H9 (cell line): ENCODE measurements at regions not wholly inside any gene's neighbourhood (a gene's known extent, or its start where the extent isn't known, plus 50 kb on each side); places are given as distances from the start of the nearest gene placed in this dataset.

Source experiments
- DNase-seq: peaks from one replicate; pipeline ENCODE4 v3.0.0-alpha.2; 2017
- H2AFZ ChIP-seq: one replicate; pipeline ENCODE4 v1.6.1; 2013; ENCODE audit warnings: mild to moderate bottlenecking, low read length, control low read depth, moderate library complexity
- H2AK5ac ChIP-seq: 2 replicates; pipeline ENCODE4 v1.6.1; 2013; ENCODE audit warnings: low read length, control low read depth, mixed read lengths; ENCODE audit not compliant: insufficient read length
- H2BK120ac ChIP-seq: one replicate; pipeline ENCODE4 v1.6.1; 2013; ENCODE audit warnings: low read depth, mild to moderate bottlenecking, low read length, control low read depth, inconsistent platforms; ENCODE audit not compliant: poor library complexity, severe bottlenecking
- H2BK12ac ChIP-seq: 2 replicates; pipeline ENCODE4 v1.6.1; 2013; ENCODE audit warnings: low read length, control low read depth, mixed read lengths, low read depth; ENCODE audit not compliant: insufficient read length
- H2BK15ac ChIP-seq: 2 replicates; pipeline ENCODE4 v1.6.1; 2013; ENCODE audit warnings: low read depth, low read length, control low read depth
- H2BK20ac ChIP-seq: one replicate; pipeline ENCODE4 v1.6.1; 2013; ENCODE audit warnings: low read depth, mild to moderate bottlenecking, low read length, control low read depth, inconsistent platforms; ENCODE audit not compliant: poor library complexity, severe bottlenecking
- H2BK5ac ChIP-seq: 2 replicates; pipeline ENCODE4 v1.6.1; 2013; ENCODE audit warnings: low read length, control low read depth, mixed read lengths; ENCODE audit not compliant: insufficient read length
- H3K14ac ChIP-seq: 2 replicates; pipeline ENCODE4 v1.6.1; 2013; ENCODE audit warnings: low read length, control low read depth; ENCODE audit not compliant: insufficient read depth
- H3K18ac ChIP-seq: 2 replicates; pipeline ENCODE4 v1.6.1; 2013; ENCODE audit warnings: low read depth, mild to moderate bottlenecking, mixed read lengths, low read length, control low read depth; ENCODE audit not compliant: insufficient read length
- H3K23ac ChIP-seq: 2 replicates; pipeline ENCODE4 v1.6.1; 2013; ENCODE audit warnings: low read length, control low read depth, mixed read lengths, low read depth; ENCODE audit not compliant: insufficient read length
- H3K23me2 ChIP-seq: 2 replicates; pipeline ENCODE4 v1.6.1; 2013; ENCODE audit warnings: low read depth, mild to moderate bottlenecking, mixed read lengths, low read length, control low read depth; ENCODE audit not compliant: insufficient read length, poor library complexity, severe bottlenecking
- H3K27ac ChIP-seq: 2 replicates; pipeline ENCODE4 v1.5.1; 2013; ENCODE audit warnings: low read length, control low read depth, mixed read lengths, low read depth; ENCODE audit not compliant: insufficient read length
- H3K27me3 ChIP-seq: 2 replicates; pipeline ENCODE4 v1.6.1; 2013; ENCODE audit warnings: low read length, control low read depth, inconsistent platforms; ENCODE audit not compliant: insufficient read depth
- H3K4ac ChIP-seq: 2 replicates; pipeline ENCODE4 v1.6.1; 2013; ENCODE audit warnings: low read depth, mild to moderate bottlenecking, control low read depth, inconsistent platforms, low read length, moderate library complexity
- H3K4me1 ChIP-seq: 2 replicates; pipeline ENCODE4 v1.6.1; 2013; ENCODE audit warnings: low read length, control low read depth, inconsistent platforms; ENCODE audit not compliant: insufficient read depth
- H3K4me2 ChIP-seq: 2 replicates; pipeline ENCODE4 v1.6.1; 2013; ENCODE audit warnings: low read length, control low read depth, mixed read lengths; ENCODE audit not compliant: insufficient read length, insufficient read depth
- H3K56ac ChIP-seq: 2 replicates; pipeline ENCODE4 v1.6.1; 2013; ENCODE audit warnings: low read depth, mild to moderate bottlenecking, mixed read lengths, low read length, control low read depth; ENCODE audit not compliant: insufficient read length
- H3K79me1 ChIP-seq: 2 replicates; pipeline ENCODE4 v1.6.1; 2013; ENCODE audit warnings: low read depth, mild to moderate bottlenecking, moderate library complexity, low read length, control low read depth, inconsistent platforms; ENCODE audit not compliant: insufficient read depth, poor library complexity, severe bottlenecking
- H3K79me2 ChIP-seq: 2 replicates; pipeline ENCODE4 v1.6.1; 2013; ENCODE audit warnings: low read length, control low read depth, inconsistent platforms; ENCODE audit not compliant: insufficient read depth
- H3K9ac ChIP-seq: 2 replicates; pipeline ENCODE4 v1.6.1; 2013; ENCODE audit warnings: low read length, control low read depth, mixed read lengths; ENCODE audit not compliant: insufficient read length; ENCODE audit errors: extremely low read depth
- H3K9me3 ChIP-seq: one replicate; pipeline ENCODE4 v1.6.1; 2013; ENCODE audit warnings: low read depth, low read length, inconsistent platforms; ENCODE audit not compliant: control insufficient read depth
- H3T11ph ChIP-seq: one replicate; pipeline ENCODE4 v1.6.1; 2013; ENCODE audit warnings: mild to moderate bottlenecking, low read length, control low read depth, inconsistent platforms
- H4K20me1 ChIP-seq: one replicate; pipeline ENCODE4 v1.6.1; 2013; ENCODE audit not compliant: control insufficient read depth, insufficient read length, insufficient read depth
- H4K5ac ChIP-seq: 2 replicates; pipeline ENCODE4 v1.6.1; 2013; ENCODE audit warnings: low read depth, mild to moderate bottlenecking, mixed read lengths, low read length, control low read depth; ENCODE audit not compliant: insufficient read length
- H4K8ac ChIP-seq: replicated peaks from 2 replicates; pipeline ENCODE4 v1.6.1; 2013; ENCODE audit warnings: low read length, control low read depth, mixed read lengths, low read depth; ENCODE audit not compliant: insufficient read length
- H4K91ac ChIP-seq: 2 replicates; pipeline ENCODE4 v1.6.1; 2013; ENCODE audit warnings: low read depth, mild to moderate bottlenecking, moderate library complexity, mixed read lengths, low read length, control low read depth; ENCODE audit not compliant: insufficient read length
- H3K27ac Mint-ChIP-seq, 3 experiments: 2 replicates in 2 of 3; 3 replicates in 1 of 3; pipeline ENCODE4 v1.8.0; 2020 to 2021; ENCODE audit warnings: mixed read lengths in 3 of 3, mild to moderate bottlenecking in 1 of 3, moderate library complexity in 1 of 3
- H3K27me3 Mint-ChIP-seq: 2 replicates; pipeline ENCODE4 v1.8.0; 2021; ENCODE audit warnings: low read depth, mild to moderate bottlenecking, moderate library complexity, mixed read lengths
- H3K36me3 Mint-ChIP-seq, 3 experiments: 2 replicates in 2 of 3; 3 replicates in 1 of 3; pipeline ENCODE4 v1.8.0; 2020 to 2021; ENCODE audit warnings: low read depth in 3 of 3, mixed read lengths in 3 of 3; ENCODE audit not compliant: insufficient read depth in 1 of 3
- H3K4me1 Mint-ChIP-seq, 2 experiments: 2 replicates each; pipeline ENCODE4 v1.8.0; 2020; ENCODE audit warnings: mixed read lengths in 2 of 2
- H3K4me3 Mint-ChIP-seq, 2 experiments: 2 replicates in 1 of 2; 3 replicates in 1 of 2; pipeline ENCODE4 v1.8.0; 2020 to 2021; ENCODE audit warnings: mild to moderate bottlenecking in 2 of 2, mixed read lengths in 2 of 2, moderate library complexity in 1 of 2
- H3K9me3 Mint-ChIP-seq, 2 experiments: 2 replicates in 1 of 2; 3 replicates in 1 of 2; pipeline ENCODE4 v1.8.0; 2020; ENCODE audit warnings: mild to moderate bottlenecking in 2 of 2, mixed read lengths in 2 of 2, moderate library complexity in 1 of 2
- WGBS: extraction: QIAGEN DNeasy Blood & Tissue Kit; methylation state at CpG from one replicate; pipeline ENCODE4 v1.1.7; 2013; ENCODE audit warnings: missing lambda C conversion rate, low lambda C conversion rate, mixed read lengths; ENCODE audit not compliant: insufficient read length; ENCODE audit errors: extremely low coverage; 5-methylcytosine and 5-hydroxymethylcytosine counted together
- TF ChIP-seq, protein P1 (sequence below): fragments of 200-600 bp; sonication (generic); conservative IDR thresholded peaks from 3 replicates; pipeline ENCODE4 v1.8.0; 2021; ENCODE audit warnings: antibody characterized with exemption, mild to moderate bottlenecking

DNA sequence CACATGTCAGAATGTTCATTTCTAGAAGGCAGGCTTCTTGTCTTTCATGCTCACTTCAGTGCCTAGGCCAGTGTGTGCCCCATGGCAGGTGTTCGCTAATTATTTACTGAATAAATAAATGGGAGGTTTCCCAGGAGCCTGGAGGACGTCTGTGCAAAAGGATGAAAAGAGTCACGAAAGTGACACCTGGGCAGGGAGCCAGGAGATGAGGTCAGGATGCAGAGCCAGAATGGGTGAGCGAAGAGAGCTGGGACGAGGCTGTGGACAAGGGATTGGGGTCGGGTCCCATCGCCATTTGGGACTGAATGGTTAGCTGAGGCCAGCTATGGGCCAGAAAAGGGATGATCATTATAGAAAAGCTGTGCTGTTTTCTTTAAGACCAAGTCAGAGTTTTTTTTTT lies 560.4 kb downstream of the TBC1D22A start:
- no CpG with 5 or more reads among the region's 7 CpGs for WGBS
- H2AFZ ChIP-seq: no peak overlapping the region
- no peak overlapping the region for H3K4me3 Mint-ChIP-seq
- H3K4ac ChIP-seq: no peak overlapping the region
- no peak overlapping the region for H3K18ac ChIP-seq
- H3K9me3 Mint-ChIP-seq: peaks cover 34 to 47% of the 10 kb centered on the region in 2 experiments
- H2BK15ac ChIP-seq: no peak overlapping the region
- no peak overlapping the region for H3K27ac Mint-ChIP-seq
- H3K79me1 ChIP-seq: no peaks in the 10 kb centered on the region
- no peak overlapping the region for H2BK20ac ChIP-seq
- no peak overlapping the region for H2BK120ac ChIP-seq
- no peak overlapping the region for H3T11ph ChIP-seq
- H3K79me2 ChIP-seq: no peaks in the 10 kb centered on the region
- H3K56ac ChIP-seq: no peak overlapping the region
- DNase-seq: no peak
- H3K4me2 ChIP-seq: no peak overlapping the region
- H3K27ac ChIP-seq: no peak overlapping the region
- H4K8ac ChIP-seq: no peak overlapping the region
- no peak overlapping the region for H2BK5ac ChIP-seq
- no peak overlapping the region for H4K91ac ChIP-seq
- H2AK5ac ChIP-seq: no peak overlapping the region
- no peaks in the 10 kb centered on the region for H4K20me1 ChIP-seq
- no peaks in the 10 kb centered on the region; the same call in 1 of the 2 replicates for H3K27me3 ChIP-seq
- peaks cover 81% of the 10 kb centered on the region for H3K9me3 ChIP-seq
- H3K14ac ChIP-seq: no peak overlapping the region
- H3K9ac ChIP-seq: no peak overlapping the region
- H4K5ac ChIP-seq: no peak overlapping the region
- H3K23ac ChIP-seq: no peak overlapping the region
- peaks cover 6 to 25% (median 15%) of the 10 kb centered on the region in 3 experiments for H3K36me3 Mint-ChIP-seq
- no peaks in the 10 kb centered on the region for H3K4me1 Mint-ChIP-seq
- peaks cover 7% of the 10 kb centered on the region for H3K27me3 Mint-ChIP-seq
- TF ChIP-seq, protein P1, sequence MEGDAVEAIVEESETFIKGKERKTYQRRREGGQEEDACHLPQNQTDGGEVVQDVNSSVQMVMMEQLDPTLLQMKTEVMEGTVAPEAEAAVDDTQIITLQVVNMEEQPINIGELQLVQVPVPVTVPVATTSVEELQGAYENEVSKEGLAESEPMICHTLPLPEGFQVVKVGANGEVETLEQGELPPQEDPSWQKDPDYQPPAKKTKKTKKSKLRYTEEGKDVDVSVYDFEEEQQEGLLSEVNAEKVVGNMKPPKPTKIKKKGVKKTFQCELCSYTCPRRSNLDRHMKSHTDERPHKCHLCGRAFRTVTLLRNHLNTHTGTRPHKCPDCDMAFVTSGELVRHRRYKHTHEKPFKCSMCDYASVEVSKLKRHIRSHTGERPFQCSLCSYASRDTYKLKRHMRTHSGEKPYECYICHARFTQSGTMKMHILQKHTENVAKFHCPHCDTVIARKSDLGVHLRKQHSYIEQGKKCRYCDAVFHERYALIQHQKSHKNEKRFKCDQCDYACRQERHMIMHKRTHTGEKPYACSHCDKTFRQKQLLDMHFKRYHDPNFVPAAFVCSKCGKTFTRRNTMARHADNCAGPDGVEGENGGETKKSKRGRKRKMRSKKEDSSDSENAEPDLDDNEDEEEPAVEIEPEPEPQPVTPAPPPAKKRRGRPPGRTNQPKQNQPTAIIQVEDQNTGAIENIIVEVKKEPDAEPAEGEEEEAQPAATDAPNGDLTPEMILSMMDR: no peak
- no peaks in the 10 kb centered on the region for H3K4me1 ChIP-seq
- no peak overlapping the region for H2BK12ac ChIP-seq
- H3K23me2 ChIP-seq: no peaks in the 10 kb centered on the region
